Endothelial cell of umbilical vein (primary cell): ENCODE measurements at regions not wholly inside any gene's neighbourhood (a gene's known extent, or its start where the extent isn't known, plus 50 kb on each side); places are given as distances from the start of the nearest gene placed in this dataset.

ENCODE experiments used
- CTCF ChIP-seq, 2 donors: IDR thresholded peaks; 1 replicate in 1 of 2; 2 replicates in 1 of 2; pipeline ENCODE4 v1.5.1; 2011; ENCODE audit warnings: low read length in 2 of 2, mild to moderate bottlenecking in 2 of 2, moderate library complexity in 2 of 2, control low read depth in 1 of 2, inconsistent platforms in 1 of 2, low read depth in 1 of 2; ENCODE audit not compliant: insufficient read depth in 1 of 2; ENCODE audit errors: extremely low read depth in 1 of 2
- MAX ChIP-seq: IDR thresholded peaks from 2 replicates; pipeline ENCODE4 v1.6.1; 2011; ENCODE audit not compliant: insufficient read depth, insufficient read length
- MYC ChIP-seq: IDR thresholded peaks from one replicate; pipeline ENCODE4 v1.6.1; 2011; ENCODE audit warnings: mild to moderate bottlenecking, low read depth, low read length
- POLR2A ChIP-seq: IDR thresholded peaks from 2 replicates; pipeline ENCODE4 v1.6.1; 2012; ENCODE audit warnings: low read depth, mild to moderate bottlenecking, control low read depth, low read length

- TF ChIP-seq CTCF (IDR thresholded peaks at IDR 0.05; ENCODE audit: extremely low read depth in 1 of 2, insufficient read depth in 1 of 2, low read depth in 1 of 2, low read length in 2 of 2) (no peak), POLR2A (no peak), MAX (no peak), MYC (no peak)
Measured at GRCh38 chr20:55615818-55616217, 389.5 kb downstream of the CBLN4 start.
